ENCODE measurements at regions not wholly inside any gene's neighbourhood (a gene's known extent, or its start where the extent isn't known, plus 50 kb on each side); places are given as distances from the start of the nearest gene placed in this dataset.

DNA sequence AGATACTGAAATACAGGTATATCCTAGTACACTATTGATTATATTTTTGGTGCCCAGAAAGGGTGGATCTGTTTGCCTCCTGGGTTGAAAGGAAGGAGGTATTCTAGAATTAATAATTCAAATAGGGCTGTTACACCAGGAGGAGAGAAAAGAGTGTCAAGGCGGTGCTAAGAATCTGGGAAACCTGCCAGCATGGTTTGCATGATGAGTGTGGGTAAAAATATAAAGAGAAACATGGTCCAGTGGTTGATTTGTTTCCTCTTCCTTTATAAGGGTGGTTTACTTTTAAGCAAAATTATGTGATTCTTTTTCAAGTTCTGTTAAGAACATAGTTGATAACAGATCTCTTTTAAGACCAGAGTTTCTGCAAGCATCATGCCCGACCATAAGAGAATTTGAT, 69.4 kb upstream of the NFIB start:
- H3K4ac ChIP-seq (ENCODE audit: low read depth, low read length) = no peak overlapping the region
- H3K56ac ChIP-seq (ENCODE audit: insufficient read length, low read depth, low read length) = no peak overlapping the region
- no peaks in the 10 kb centered on the region for H3K9me3 Mint-ChIP-seq
- H3K18ac ChIP-seq (ENCODE audit: insufficient read length, low read depth, low read length) = no peak overlapping the region
- no peak overlapping the region for H3K14ac ChIP-seq (ENCODE audit: insufficient read depth, low read length)
- H4K20me1 ChIP-seq (ENCODE audit: control insufficient read depth, insufficient read depth, insufficient read length) = no peaks in the 10 kb centered on the region
- H3K79me2 ChIP-seq (ENCODE audit: insufficient read depth, low read length) = no peaks in the 10 kb centered on the region
- no peak overlapping the region for H3K23ac ChIP-seq (ENCODE audit: insufficient read length, low read depth, low read length)
- H3K27ac ChIP-seq (ENCODE audit: insufficient read length, low read depth, low read length) = no peak overlapping the region
- no CpG with 5 or more reads among the region's 2 CpGs for WGBS (ENCODE audit: extremely low coverage, insufficient read length, low lambda C conversion rate)
- H3K4me1 ChIP-seq (ENCODE audit: insufficient read depth, low read length) = no peaks in the 10 kb centered on the region
- H3K27me3 Mint-ChIP-seq (ENCODE audit: low read depth) = no peaks in the 10 kb centered on the region
- H4K8ac ChIP-seq (replicated peaks; ENCODE audit: insufficient read length, low read depth, low read length) = no peak overlapping the region
- H3K4me3 Mint-ChIP-seq = no peak overlapping the region
- H4K91ac ChIP-seq (ENCODE audit: insufficient read length, low read depth, low read length) = no peak overlapping the region
- H2BK15ac ChIP-seq (ENCODE audit: low read depth, low read length) = no peak overlapping the region
- H3T11ph ChIP-seq (ENCODE audit: low read length) = no peak overlapping the region
- no peak overlapping the region for H2AFZ ChIP-seq (ENCODE audit: low read length)
- no peaks in the 10 kb centered on the region for H3K79me1 ChIP-seq (ENCODE audit: insufficient read depth, low read depth, low read length, poor library complexity, severe bottlenecking)
- H2BK5ac ChIP-seq (ENCODE audit: insufficient read length, low read length) = no peak overlapping the region
- H2BK120ac ChIP-seq (ENCODE audit: low read depth, low read length, poor library complexity, severe bottlenecking) = no peak overlapping the region
- no peaks in the 10 kb centered on the region for H3K36me3 Mint-ChIP-seq (ENCODE audit: insufficient read depth in 1 of 3, low read depth in 3 of 3)
- H4K5ac ChIP-seq (ENCODE audit: insufficient read length, low read depth, low read length) = no peak overlapping the region
- no peak overlapping the region for H2AK5ac ChIP-seq (ENCODE audit: insufficient read length, low read length)
- H3K23me2 ChIP-seq (ENCODE audit: insufficient read length, low read depth, low read length, poor library complexity, severe bottlenecking) = no peaks in the 10 kb centered on the region
- no peak overlapping the region for H2BK12ac ChIP-seq (ENCODE audit: insufficient read length, low read depth, low read length)
- H3K4me1 Mint-ChIP-seq = no peaks in the 10 kb centered on the region; a peak in 1 of 4 replicates
- no peaks in the 10 kb centered on the region for H3K9me3 ChIP-seq (ENCODE audit: control insufficient read depth, low read depth, low read length)
- H2BK20ac ChIP-seq (ENCODE audit: low read depth, low read length, poor library complexity, severe bottlenecking) = no peak overlapping the region
- DNase-seq = no peak
- no peaks in the 10 kb centered on the region for H3K27me3 ChIP-seq (ENCODE audit: insufficient read depth, low read length)
- no peak overlapping the region for H3K4me2 ChIP-seq (ENCODE audit: insufficient read depth, insufficient read length, low read length)
- TF ChIP-seq, protein P1, sequence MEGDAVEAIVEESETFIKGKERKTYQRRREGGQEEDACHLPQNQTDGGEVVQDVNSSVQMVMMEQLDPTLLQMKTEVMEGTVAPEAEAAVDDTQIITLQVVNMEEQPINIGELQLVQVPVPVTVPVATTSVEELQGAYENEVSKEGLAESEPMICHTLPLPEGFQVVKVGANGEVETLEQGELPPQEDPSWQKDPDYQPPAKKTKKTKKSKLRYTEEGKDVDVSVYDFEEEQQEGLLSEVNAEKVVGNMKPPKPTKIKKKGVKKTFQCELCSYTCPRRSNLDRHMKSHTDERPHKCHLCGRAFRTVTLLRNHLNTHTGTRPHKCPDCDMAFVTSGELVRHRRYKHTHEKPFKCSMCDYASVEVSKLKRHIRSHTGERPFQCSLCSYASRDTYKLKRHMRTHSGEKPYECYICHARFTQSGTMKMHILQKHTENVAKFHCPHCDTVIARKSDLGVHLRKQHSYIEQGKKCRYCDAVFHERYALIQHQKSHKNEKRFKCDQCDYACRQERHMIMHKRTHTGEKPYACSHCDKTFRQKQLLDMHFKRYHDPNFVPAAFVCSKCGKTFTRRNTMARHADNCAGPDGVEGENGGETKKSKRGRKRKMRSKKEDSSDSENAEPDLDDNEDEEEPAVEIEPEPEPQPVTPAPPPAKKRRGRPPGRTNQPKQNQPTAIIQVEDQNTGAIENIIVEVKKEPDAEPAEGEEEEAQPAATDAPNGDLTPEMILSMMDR (conservative IDR thresholded peaks at IDR 0.05) = no peak
- no peak overlapping the region for H3K9ac ChIP-seq (ENCODE audit: extremely low read depth, insufficient read length, low read length)
- no peak overlapping the region for H3K27ac Mint-ChIP-seq
